ENCODE measurements at regions not wholly inside any gene's neighbourhood (a gene's known extent, or its start where the extent isn't known, plus 50 kb on each side); places are given as distances from the start of the nearest gene placed in this dataset.

DNA sequence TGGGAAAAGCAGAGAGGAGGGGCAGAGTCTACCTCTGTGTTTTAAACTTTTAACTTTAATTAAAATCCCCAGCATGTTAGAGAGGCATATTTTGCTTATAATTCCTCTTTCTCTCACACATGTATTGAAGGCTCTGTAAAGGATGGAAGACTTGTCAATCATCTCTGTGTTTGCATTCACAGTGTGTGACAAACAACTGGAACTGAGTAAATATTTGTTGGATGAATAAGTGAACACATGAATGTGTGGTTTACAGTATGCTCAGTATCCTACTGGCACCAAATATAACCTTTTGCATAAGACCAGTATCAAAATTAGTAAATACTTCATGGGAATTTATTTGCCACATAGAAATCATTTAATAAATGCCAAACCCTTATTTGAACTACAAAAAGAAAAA lies 829.0 kb downstream of the GRID1 start:
- H3K4me3 Mint-ChIP-seq: no peak overlapping the region
- TF ChIP-seq, protein P1, sequence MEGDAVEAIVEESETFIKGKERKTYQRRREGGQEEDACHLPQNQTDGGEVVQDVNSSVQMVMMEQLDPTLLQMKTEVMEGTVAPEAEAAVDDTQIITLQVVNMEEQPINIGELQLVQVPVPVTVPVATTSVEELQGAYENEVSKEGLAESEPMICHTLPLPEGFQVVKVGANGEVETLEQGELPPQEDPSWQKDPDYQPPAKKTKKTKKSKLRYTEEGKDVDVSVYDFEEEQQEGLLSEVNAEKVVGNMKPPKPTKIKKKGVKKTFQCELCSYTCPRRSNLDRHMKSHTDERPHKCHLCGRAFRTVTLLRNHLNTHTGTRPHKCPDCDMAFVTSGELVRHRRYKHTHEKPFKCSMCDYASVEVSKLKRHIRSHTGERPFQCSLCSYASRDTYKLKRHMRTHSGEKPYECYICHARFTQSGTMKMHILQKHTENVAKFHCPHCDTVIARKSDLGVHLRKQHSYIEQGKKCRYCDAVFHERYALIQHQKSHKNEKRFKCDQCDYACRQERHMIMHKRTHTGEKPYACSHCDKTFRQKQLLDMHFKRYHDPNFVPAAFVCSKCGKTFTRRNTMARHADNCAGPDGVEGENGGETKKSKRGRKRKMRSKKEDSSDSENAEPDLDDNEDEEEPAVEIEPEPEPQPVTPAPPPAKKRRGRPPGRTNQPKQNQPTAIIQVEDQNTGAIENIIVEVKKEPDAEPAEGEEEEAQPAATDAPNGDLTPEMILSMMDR (IDR thresholded peaks at IDR 0.05; ENCODE audit: unreplicated experiment): no peak
- peaks cover 5% of the 10 kb centered on the region for H3K36me3 Mint-ChIP-seq
- peaks cover 36% of the 10 kb centered on the region for H3K4me1 Mint-ChIP-seq
- H3K27me3 Mint-ChIP-seq (ENCODE audit: low read depth): no peaks in the 10 kb centered on the region
- no peak overlapping the region for H3K27ac Mint-ChIP-seq
- DNase-seq (ENCODE audit: low spot score in 2 of 2, unreplicated experiment in 2 of 2): no peak
- H3K9me3 Mint-ChIP-seq: peaks cover 4% of the 10 kb centered on the region

DNA sequence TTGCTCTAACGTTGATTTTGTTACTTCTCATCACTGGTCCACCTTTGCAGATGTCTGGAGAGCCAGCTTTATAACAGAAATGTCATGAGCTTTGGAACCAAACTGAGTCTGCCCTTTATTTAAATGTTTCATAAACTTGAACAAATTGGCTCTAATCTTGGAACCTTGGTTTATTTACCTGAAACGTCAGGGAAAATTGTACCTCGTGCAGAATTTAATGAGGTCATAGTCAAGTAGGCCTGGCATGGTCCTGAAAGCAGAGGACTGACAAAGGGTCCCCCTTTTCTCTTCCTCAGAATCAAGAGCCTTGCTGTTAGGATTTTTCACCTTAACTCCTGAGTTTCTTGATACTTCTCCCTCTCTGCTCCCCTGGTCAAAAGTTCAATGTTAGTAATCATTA lies 828.0 kb downstream of the GRID1 start:
- no peak for DNase-seq (ENCODE audit: low spot score in 2 of 2, unreplicated experiment in 2 of 2)
- Mint-ChIP-seq H3K27me3 (ENCODE audit: low read depth) (no peaks in the 10 kb centered on the region), H3K4me1 (peaks cover 39% of the 10 kb centered on the region), H3K27ac (no peak overlapping the region), H3K4me3 (no peak overlapping the region), H3K9me3 (peaks cover 5% of the 10 kb centered on the region), H3K36me3 (peaks cover 5% of the 10 kb centered on the region)
- TF ChIP-seq, protein P1 (IDR thresholded peaks at IDR 0.05; ENCODE audit: unreplicated experiment): no peak

DNA sequence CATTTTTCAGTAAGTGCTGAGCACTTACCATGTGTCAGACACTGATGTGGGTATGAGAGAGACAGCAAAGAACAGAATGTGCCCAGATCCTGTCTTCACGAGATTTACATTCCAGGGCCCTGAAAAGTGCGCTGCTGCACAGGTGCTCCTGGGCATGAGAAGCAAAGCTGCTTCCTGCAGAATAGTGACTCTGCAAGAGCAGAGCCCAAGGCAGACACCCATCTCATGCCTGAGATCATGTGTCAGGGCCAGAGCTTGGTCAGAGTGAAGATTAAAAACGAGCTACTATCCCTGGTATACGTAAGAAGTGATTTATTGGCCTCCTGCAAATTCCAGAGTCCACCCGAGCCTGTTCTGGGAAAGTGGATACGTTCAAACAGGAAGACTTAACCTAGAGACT lies 824.4 kb downstream of the GRID1 start:
- peaks cover 33% of the 10 kb centered on the region for H3K4me1 Mint-ChIP-seq
- H3K9me3 Mint-ChIP-seq: peaks cover 4% of the 10 kb centered on the region
- TF ChIP-seq, protein P1 (IDR thresholded peaks at IDR 0.05; ENCODE audit: unreplicated experiment): no peak

DNA sequence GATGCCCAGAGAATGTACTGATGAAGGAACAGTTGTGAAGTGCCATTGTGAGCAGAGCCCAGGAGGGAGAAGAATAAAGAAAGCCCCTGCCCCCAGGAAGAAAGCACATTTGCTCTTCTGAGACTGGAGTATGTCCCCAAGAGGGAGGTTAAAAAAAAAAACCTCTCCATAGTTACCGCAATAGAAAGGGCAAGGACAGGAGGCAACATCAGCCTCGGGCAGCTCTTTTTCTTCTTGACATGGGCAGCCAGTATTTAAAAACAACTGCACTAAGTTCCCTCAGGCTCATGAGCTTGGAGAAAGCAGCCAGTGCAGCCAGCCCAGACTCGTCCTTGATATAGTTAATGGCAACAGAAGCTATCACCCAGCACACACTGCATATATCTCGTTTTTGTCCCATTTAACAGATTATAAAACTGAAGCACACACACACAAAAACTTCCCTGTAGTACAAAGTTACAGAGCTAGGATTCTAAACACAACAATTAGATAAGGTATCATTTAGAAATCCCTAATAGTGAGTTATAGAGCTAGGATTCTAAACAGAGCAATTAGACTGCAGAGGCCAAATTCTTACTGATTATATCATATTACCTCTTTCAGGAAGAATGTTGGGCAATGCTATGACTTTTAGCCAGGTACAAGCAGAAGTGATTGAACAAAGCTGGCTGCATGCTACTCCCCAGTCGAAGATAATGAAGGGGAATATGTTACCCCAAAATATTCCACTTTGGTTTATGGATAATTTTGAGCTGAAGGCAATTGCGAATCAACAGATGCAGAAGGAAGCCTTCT lies 823.5 kb downstream of the GRID1 start:
- DNase-seq (ENCODE audit: low spot score in 2 of 2, unreplicated experiment in 2 of 2): no peak
- H3K4me1 Mint-ChIP-seq: peaks cover 40% of the 10 kb centered on the region
- no peaks in the 10 kb centered on the region for H3K27me3 Mint-ChIP-seq (ENCODE audit: low read depth)
- no peaks in the 10 kb centered on the region for H3K36me3 Mint-ChIP-seq
- no peak overlapping the region for H3K4me3 Mint-ChIP-seq
- H3K27ac Mint-ChIP-seq: peak overlapping the region; percentile 70
- TF ChIP-seq, protein P1 (IDR thresholded peaks at IDR 0.05; ENCODE audit: unreplicated experiment): no peak
- H3K9me3 Mint-ChIP-seq: peaks cover 4% of the 10 kb centered on the region

More for the DNA sequence above, 824.4 kb downstream of the GRID1 start:
- Mint-ChIP-seq H3K4me3 (no peak overlapping the region), H3K27ac (peak overlapping the region; percentile 70), H3K36me3 (no peaks in the 10 kb centered on the region), H3K27me3 (ENCODE audit: low read depth) (no peaks in the 10 kb centered on the region)
- no peak for DNase-seq (ENCODE audit: low spot score in 2 of 2, unreplicated experiment in 2 of 2)

DNA sequence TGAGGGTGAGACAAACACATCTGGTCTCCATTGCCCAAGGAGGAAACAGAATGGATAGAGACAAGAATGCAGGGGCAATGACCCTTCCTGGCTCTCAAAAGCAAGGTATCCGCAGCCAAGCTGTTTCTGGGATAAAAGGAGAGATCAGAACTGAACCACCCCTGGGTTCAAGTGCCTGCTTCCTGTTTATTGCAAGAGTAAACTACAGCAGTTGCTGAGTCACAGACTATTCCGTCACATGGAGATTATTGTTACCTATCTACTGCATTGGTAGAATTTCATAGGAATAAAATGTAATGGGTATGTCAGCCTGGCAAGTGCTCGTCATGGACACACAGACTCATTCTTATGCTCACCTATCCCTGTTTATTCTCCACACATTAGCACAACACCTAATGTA lies 821.6 kb downstream of the GRID1 start:
- peaks cover 43% of the 10 kb centered on the region for H3K4me1 Mint-ChIP-seq
- peaks cover 4% of the 10 kb centered on the region for H3K9me3 Mint-ChIP-seq
- H3K27ac Mint-ChIP-seq: no peak overlapping the region
- no peaks in the 10 kb centered on the region for H3K27me3 Mint-ChIP-seq (ENCODE audit: low read depth)
- H3K4me3 Mint-ChIP-seq: no peak overlapping the region
- TF ChIP-seq, protein P1 (IDR thresholded peaks at IDR 0.05; ENCODE audit: unreplicated experiment): no peak
- H3K36me3 Mint-ChIP-seq: no peaks in the 10 kb centered on the region
- no peak for DNase-seq (ENCODE audit: low spot score in 2 of 2, unreplicated experiment in 2 of 2)

All from mesothelial cell of epicardium (in vitro differentiated cells).